ENCODE measurements at regions not wholly inside any gene's neighbourhood (a gene's known extent, or its start where the extent isn't known, plus 50 kb on each side); places are given as distances from the start of the nearest gene placed in this dataset.

DNA sequence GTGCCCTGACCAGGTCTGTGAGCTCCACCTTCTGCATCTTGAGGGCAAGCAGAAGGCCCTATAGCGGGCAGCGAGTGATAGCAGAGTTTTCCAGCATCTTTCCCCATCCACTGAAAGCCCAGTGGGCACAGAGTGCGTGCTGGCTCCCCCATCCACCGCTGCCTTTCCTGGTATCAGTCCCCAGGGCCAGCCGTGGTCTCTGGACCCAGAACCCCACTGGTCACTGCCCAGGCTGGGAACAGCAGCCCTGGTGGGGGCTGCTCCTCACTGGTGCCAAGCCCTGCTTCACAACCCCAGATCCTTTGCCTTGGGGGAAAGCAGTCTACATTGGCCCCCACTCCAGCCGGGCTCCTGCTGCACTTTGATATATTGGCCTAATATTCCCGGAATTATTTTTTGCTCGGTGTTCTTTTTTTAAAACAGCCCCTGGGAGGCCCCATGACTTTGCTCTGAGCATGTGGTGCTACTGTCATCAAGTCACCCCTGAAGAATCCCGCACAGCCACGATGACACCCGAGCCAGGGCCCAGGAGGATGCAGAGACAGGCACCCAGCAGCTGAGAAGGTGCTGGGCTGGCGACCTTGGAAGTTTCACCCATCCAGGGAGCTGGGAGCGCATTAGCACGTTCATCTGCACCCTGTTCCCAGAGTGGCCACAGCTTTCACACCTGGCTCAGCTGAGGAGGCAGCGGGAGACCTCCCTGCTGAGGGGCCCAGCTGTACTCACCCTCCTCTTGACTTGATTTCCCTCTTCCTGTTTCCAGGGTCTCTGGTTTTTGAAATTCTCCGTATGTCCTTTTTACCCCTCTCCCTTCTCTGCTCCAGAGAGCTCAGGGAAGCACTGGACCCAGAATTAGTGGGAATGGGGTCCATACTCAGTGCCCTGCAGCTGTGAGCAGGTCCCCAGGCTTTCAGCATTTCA is 56.9 kb downstream of the KLHDC7A start:
- no peak for FAIRE-seq
- TF ChIP-seq SIX5 (IDR thresholded peaks at IDR 0.05; ENCODE audit: low read depth, low read length) = no peak
- TF ChIP-seq SP1 (IDR thresholded peaks at IDR 0.05; ENCODE audit: low read depth, low read length) = no peak
- TF ChIP-seq SAP30 (IDR thresholded peaks at IDR 0.05; ENCODE audit: insufficient read depth, insufficient replicate concordance, low read length) = no peak
- TF ChIP-seq SIRT6 (IDR thresholded peaks at IDR 0.05; ENCODE audit: low read length) = no peak
- TF ChIP-seq, protein P1, sequence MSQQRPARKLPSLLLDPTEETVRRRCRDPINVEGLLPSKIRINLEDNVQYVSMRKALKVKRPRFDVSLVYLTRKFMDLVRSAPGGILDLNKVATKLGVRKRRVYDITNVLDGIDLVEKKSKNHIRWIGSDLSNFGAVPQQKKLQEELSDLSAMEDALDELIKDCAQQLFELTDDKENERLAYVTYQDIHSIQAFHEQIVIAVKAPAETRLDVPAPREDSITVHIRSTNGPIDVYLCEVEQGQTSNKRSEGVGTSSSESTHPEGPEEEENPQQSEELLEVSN (IDR thresholded peaks at IDR 0.05) = no peak
- TF ChIP-seq GTF2F1 (IDR thresholded peaks at IDR 0.05; ENCODE audit: borderline replicate concordance, low read depth, low read length) = no peak
- TF ChIP-seq, protein P2, sequence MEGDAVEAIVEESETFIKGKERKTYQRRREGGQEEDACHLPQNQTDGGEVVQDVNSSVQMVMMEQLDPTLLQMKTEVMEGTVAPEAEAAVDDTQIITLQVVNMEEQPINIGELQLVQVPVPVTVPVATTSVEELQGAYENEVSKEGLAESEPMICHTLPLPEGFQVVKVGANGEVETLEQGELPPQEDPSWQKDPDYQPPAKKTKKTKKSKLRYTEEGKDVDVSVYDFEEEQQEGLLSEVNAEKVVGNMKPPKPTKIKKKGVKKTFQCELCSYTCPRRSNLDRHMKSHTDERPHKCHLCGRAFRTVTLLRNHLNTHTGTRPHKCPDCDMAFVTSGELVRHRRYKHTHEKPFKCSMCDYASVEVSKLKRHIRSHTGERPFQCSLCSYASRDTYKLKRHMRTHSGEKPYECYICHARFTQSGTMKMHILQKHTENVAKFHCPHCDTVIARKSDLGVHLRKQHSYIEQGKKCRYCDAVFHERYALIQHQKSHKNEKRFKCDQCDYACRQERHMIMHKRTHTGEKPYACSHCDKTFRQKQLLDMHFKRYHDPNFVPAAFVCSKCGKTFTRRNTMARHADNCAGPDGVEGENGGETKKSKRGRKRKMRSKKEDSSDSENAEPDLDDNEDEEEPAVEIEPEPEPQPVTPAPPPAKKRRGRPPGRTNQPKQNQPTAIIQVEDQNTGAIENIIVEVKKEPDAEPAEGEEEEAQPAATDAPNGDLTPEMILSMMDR (IDR thresholded peaks at IDR 0.05; ENCODE audit: control extremely low read depth in 1 of 3, insufficient read depth in 1 of 3, low read depth in 1 of 3, low read length in 3 of 3) = no peak
- no peak for TF ChIP-seq JUN (IDR thresholded peaks at IDR 0.05; ENCODE audit: low read depth, low read length)

More for the DNA sequence above, 56.9 kb downstream of the KLHDC7A start:
- peak in 1 of 2 experiments; percentile 38 for DNase-seq (ENCODE audit: low read depth in 1 of 2, low spot score in 2 of 2)
- Histone ChIP-seq H2BK120ac (replicated peaks; ENCODE audit: low read depth, low read length) (no peak overlapping the region), H3K9me3 (ENCODE audit: insufficient read depth in 2 of 2, low read depth in 1 of 2, low read length in 1 of 2) (no peaks in the 10 kb centered on the region), H3K56ac (replicated peaks; ENCODE audit: insufficient read length, low read depth, low read length) (no peak overlapping the region), H3K9ac (replicated peaks in 1 of 4; ENCODE audit: extremely low read depth in 1 of 4, low read depth in 3 of 4, low read length in 3 of 4) (0 out of 7 replicates have a peak overlapping the region, but pooled peaks of 1 of the 4 experiments have one; percentile 15), H4K20me1 (replicated peaks in 1 of 2; ENCODE audit: control insufficient read depth in 1 of 2, insufficient read depth in 2 of 2, low read length in 2 of 2) (no peaks in the 10 kb centered on the region), H3K23me2 (ENCODE audit: low read depth, low read length) (no peaks in the 10 kb centered on the region; the same call in 1 of the 2 replicates), H3K14ac (ENCODE audit: insufficient read length) (no peak overlapping the region), H3K4me3 (ENCODE audit: extremely low read depth in 1 of 4, insufficient read depth in 2 of 4, low read depth in 3 of 4, low read length in 4 of 4) (no peak overlapping the region), H3K4me1 (replicated peaks in 1 of 4; ENCODE audit: control insufficient read depth in 3 of 4, insufficient read depth in 4 of 4, low read length in 3 of 4) (peaks cover 0 to 3% (median 1%) of the 10 kb centered on the region in 4 experiments; a peak in 4 of 7 replicates), H3K18ac (ENCODE audit: extremely low read depth, low read length) (no peak overlapping the region), H4K5ac (ENCODE audit: insufficient read length, low read depth, low read length) (no peak overlapping the region), H3K4ac (replicated peaks; ENCODE audit: insufficient read length, low read depth, low read length) (no peak overlapping the region), H2BK5ac (ENCODE audit: low read depth, low read length) (no peak overlapping the region), H3K79me2 (ENCODE audit: control insufficient read depth in 1 of 2, insufficient read depth in 2 of 2, low read length in 2 of 2) (no peaks in the 10 kb centered on the region), H2AFZ (ENCODE audit: low read length) (no peak overlapping the region), H3K27ac (ENCODE audit: low read depth, low read length) (no peak overlapping the region), H3K27me3 (replicated peaks in 1 of 4; ENCODE audit: control insufficient read depth in 3 of 4, extremely low read depth in 1 of 4, insufficient read depth in 3 of 4, low read length in 3 of 4) (peaks cover 0 to 5% (median 2%) of the 10 kb centered on the region in 4 experiments; a peak in 5 of 7 replicates), H4K91ac (replicated peaks; ENCODE audit: insufficient read length, low read length) (no peak overlapping the region), H3K4me2 (ENCODE audit: insufficient read depth in 1 of 2, low read depth in 2 of 2, low read length in 2 of 2) (no peak overlapping the region), H3K79me1 (ENCODE audit: low read depth, low read length) (no peaks in the 10 kb centered on the region), H2BK12ac (ENCODE audit: low read depth, low read length) (no peak overlapping the region), H3K23ac (ENCODE audit: insufficient read length) (no peak overlapping the region), H2AK5ac (ENCODE audit: low read depth, low read length) (no peak overlapping the region), H2BK20ac (ENCODE audit: low read length) (no peak overlapping the region), H3K36me3 (ENCODE audit: control insufficient read depth in 2 of 4, insufficient read depth in 4 of 4, low read length in 3 of 4) (no peaks in the 10 kb centered on the region), H4K8ac (ENCODE audit: extremely low read depth, insufficient read depth, low read length) (no peak overlapping the region), H2BK15ac (ENCODE audit: low read length) (no peak overlapping the region)
- POLR2A ChIA-PET (ENCODE audit: partially characterized antibody) = interaction anchor here (1.3 kb wide), 1 partner anchor 10 kb away, joined by 6 read pairs; no protein-coding TSS in a partner anchor
- CTCF ChIA-PET (ENCODE audit: partially characterized antibody) = interaction anchor here (0.6 to 50.4 kb wide), 3 partner anchors 9 to 938 kb away, joined by 3 to 984 read pairs (median 3); no protein-coding TSS in a partner anchor
- WGBS, 2 experiments (ENCODE audit: extremely low coverage in 1 of 2, insufficient coverage in 1 of 2, insufficient read length in 1 of 2, insufficient replicate concordance in 2 of 2, low coverage in 1 of 2, low lambda C conversion rate in 2 of 2, missing lambda C conversion rate in 1 of 2) = 86% methylated on average over 16 of the region's 16 CpGs; no CpG with 5 or more reads in 1 of the 2 experiments
